Peyer's patch (tissue), 4 donors: ENCODE measurements at regions not wholly inside any gene's neighbourhood (a gene's known extent, or its start where the extent isn't known, plus 50 kb on each side); places are given as distances from the start of the nearest gene placed in this dataset.

Experiments
- DNase-seq, 3 donors: peaks; one replicate each; pipeline ENCODE4 v3.0.0-alpha.2; 2017 to 2019
- H3K27ac ChIP-seq, 4 donors: fragments of 200-600 bp; sonication (generic); one replicate each; pipeline ENCODE4 v1.5.1; 2016 to 2019
- H3K27me3 ChIP-seq, 2 donors: fragments of 200-600 bp; sonication (generic); one replicate each; pipeline ENCODE4 v1.5.1; 2019
- H3K36me3 ChIP-seq, 3 donors: fragments of 200-600 bp; sonication (generic); one replicate each; pipeline ENCODE4 v1.5.1; 2016 to 2019
- H3K4me1 ChIP-seq, 4 donors: fragments of 200-600 bp; sonication (generic); one replicate each; pipeline ENCODE4 v1.5.1; 2016 to 2019
- H3K4me3 ChIP-seq, 4 donors: fragments of 200-600 bp; sonication (generic); 1 replicate in 3 of 4; 2 replicates in 1 of 4; pipeline ENCODE4 v1.5.1; 2016 to 2019; ENCODE audit warnings: mild to moderate bottlenecking in 1 of 4
- H3K9me3 ChIP-seq, 4 donors: fragments of 200-600 bp; sonication (generic); one replicate each; pipeline ENCODE4 v1.5.1; 2016 to 2019; ENCODE audit warnings: mild to moderate bottlenecking in 1 of 4
- CTCF ChIP-seq, 6 experiments: fragments of 450-650 bp in 4 of 6; fragments of 200-600 bp in 2 of 6; sonication (generic) in 1 of 6; IDR thresholded peaks; one replicate each; pipeline ENCODE4 v1.5.1; 2017 to 2019; ENCODE audit warnings: antibody characterized with exemption in 6 of 6, mild to moderate bottlenecking in 3 of 6, moderate library complexity in 1 of 6
- POLR2A ChIP-seq, 2 donors: fragments of 450-650 bp; IDR thresholded peaks; one replicate each; pipeline ENCODE4 v1.5.1; 2017; ENCODE audit warnings: antibody characterized with exemption in 2 of 2, mild to moderate bottlenecking in 2 of 2, moderate library complexity in 2 of 2

- Histone ChIP-seq H3K27me3 (no peaks in the 10 kb centered on the region), H3K4me3 (no peak overlapping the region), H3K27ac (no peak overlapping the region), H3K9me3 (no peaks in the 10 kb centered on the region), H3K36me3 (no peaks in the 10 kb centered on the region), H3K4me1 (no peaks in the 10 kb centered on the region)
- TF ChIP-seq CTCF (IDR thresholded peaks at IDR 0.05) (no peak), POLR2A (IDR thresholded peaks at IDR 0.05) (no peak)
- DNase-seq, result no peak
Measured at GRCh38 chr22:48520884-48521588, 1306.6 kb downstream of the BRD1 start.

- H3K27ac ChIP-seq, result no peak overlapping the region
- H3K27me3 ChIP-seq, result no peaks in the 10 kb centered on the region
- DNase-seq, result no peak
- H3K4me3 ChIP-seq, result no peak overlapping the region
- no peaks in the 10 kb centered on the region for H3K36me3 ChIP-seq
- no peak for TF ChIP-seq CTCF (IDR thresholded peaks at IDR 0.05)
- TF ChIP-seq POLR2A (IDR thresholded peaks at IDR 0.05), result no peak
- H3K9me3 ChIP-seq, result no peaks in the 10 kb centered on the region
- no peaks in the 10 kb centered on the region for H3K4me1 ChIP-seq
Measured at GRCh38 chr22:48520207-48520606, 1307.5 kb downstream of the BRD1 start.

- DNase-seq, result no peak
- Histone ChIP-seq H3K36me3 (no peaks in the 10 kb centered on the region), H3K4me3 (no peak overlapping the region), H3K27ac (no peak overlapping the region), H3K27me3 (no peaks in the 10 kb centered on the region), H3K4me1 (no peaks in the 10 kb centered on the region), H3K9me3 (no peaks in the 10 kb centered on the region)
- TF ChIP-seq CTCF (IDR thresholded peaks at IDR 0.05) (no peak), POLR2A (IDR thresholded peaks at IDR 0.05) (no peak)
Measured at GRCh38 chr22:48517039-48518030, 1310.3 kb downstream of the BRD1 start.

- Histone ChIP-seq H3K27me3 (no peaks in the 10 kb centered on the region), H3K4me1 (no peaks in the 10 kb centered on the region), H3K36me3 (no peaks in the 10 kb centered on the region), H3K9me3 (no peaks in the 10 kb centered on the region), H3K4me3 (no peak overlapping the region), H3K27ac (no peak overlapping the region)
- no peak for TF ChIP-seq CTCF (IDR thresholded peaks at IDR 0.05)
- no peak for TF ChIP-seq POLR2A (IDR thresholded peaks at IDR 0.05)
- DNase-seq, result no peak
Measured at GRCh38 chr22:48516571-48516970, 1311.1 kb downstream of the BRD1 start.

GRCh38 chr22:48515571-48516200, 1312.0 kb downstream of the BRD1 start:
- H3K36me3 ChIP-seq, result no peaks in the 10 kb centered on the region
- no peak for DNase-seq
- H3K27me3 ChIP-seq, result no peaks in the 10 kb centered on the region
- TF ChIP-seq POLR2A (IDR thresholded peaks at IDR 0.05) (no peak), CTCF (IDR thresholded peaks at IDR 0.05) (no peak)
- no peaks in the 10 kb centered on the region for H3K4me1 ChIP-seq
- no peak overlapping the region for H3K27ac ChIP-seq
- no peak overlapping the region for H3K4me3 ChIP-seq
- H3K9me3 ChIP-seq, result no peaks in the 10 kb centered on the region
